ENCODE measurements at regions not wholly inside any gene's neighbourhood (a gene's known extent, or its start where the extent isn't known, plus 50 kb on each side); places are given as distances from the start of the nearest gene placed in this dataset.

- H3K36me3 ChIP-seq (ENCODE audit: control insufficient read depth, insufficient read depth, low read length): no peaks in the 10 kb centered on the region
- H3K27ac Mint-ChIP-seq: no peak overlapping the region
- H3K36me3 Mint-ChIP-seq: no peaks in the 10 kb centered on the region
- H3K9me3 Mint-ChIP-seq: no peaks in the 10 kb centered on the region
- no peaks in the 10 kb centered on the region for H3K9me3 ChIP-seq (ENCODE audit: control insufficient read depth, insufficient read depth, low read length)
- ATAC-seq (no peak), DNase-seq (no peak)
- H3K27me3 Mint-ChIP-seq (ENCODE audit: low read depth in 2 of 2): no peaks in the 10 kb centered on the region
- H3K27ac ChIP-seq (ENCODE audit: low read length): no peak overlapping the region
- TF ChIP-seq, protein P1, sequence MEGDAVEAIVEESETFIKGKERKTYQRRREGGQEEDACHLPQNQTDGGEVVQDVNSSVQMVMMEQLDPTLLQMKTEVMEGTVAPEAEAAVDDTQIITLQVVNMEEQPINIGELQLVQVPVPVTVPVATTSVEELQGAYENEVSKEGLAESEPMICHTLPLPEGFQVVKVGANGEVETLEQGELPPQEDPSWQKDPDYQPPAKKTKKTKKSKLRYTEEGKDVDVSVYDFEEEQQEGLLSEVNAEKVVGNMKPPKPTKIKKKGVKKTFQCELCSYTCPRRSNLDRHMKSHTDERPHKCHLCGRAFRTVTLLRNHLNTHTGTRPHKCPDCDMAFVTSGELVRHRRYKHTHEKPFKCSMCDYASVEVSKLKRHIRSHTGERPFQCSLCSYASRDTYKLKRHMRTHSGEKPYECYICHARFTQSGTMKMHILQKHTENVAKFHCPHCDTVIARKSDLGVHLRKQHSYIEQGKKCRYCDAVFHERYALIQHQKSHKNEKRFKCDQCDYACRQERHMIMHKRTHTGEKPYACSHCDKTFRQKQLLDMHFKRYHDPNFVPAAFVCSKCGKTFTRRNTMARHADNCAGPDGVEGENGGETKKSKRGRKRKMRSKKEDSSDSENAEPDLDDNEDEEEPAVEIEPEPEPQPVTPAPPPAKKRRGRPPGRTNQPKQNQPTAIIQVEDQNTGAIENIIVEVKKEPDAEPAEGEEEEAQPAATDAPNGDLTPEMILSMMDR (IDR thresholded peaks at IDR 0.05): no peak
- no peak overlapping the region for H3K4me3 Mint-ChIP-seq
- H3K4me1 ChIP-seq (ENCODE audit: control insufficient read depth, insufficient read depth, low read length): no peaks in the 10 kb centered on the region
- no CpG with 5 or more reads among the region's 1 CpG for WGBS (ENCODE audit: insufficient coverage)
- H3K4me3 ChIP-seq (ENCODE audit: low read length): no peak overlapping the region
- no peaks in the 10 kb centered on the region for H3K4me1 Mint-ChIP-seq
- intact Hi-C loops (cut with micrococcal nuclease): no loop called here
- no peaks in the 10 kb centered on the region for H3K27me3 ChIP-seq (ENCODE audit: control insufficient read depth, insufficient read depth, low read length)
Observed at GRCh38 chr15:79373113-79373512, 59.0 kb upstream of the MINAR1 start.

GRCh38 chr15:79373728-79374127 lies 58.4 kb upstream of the MINAR1 start:
- H3K4me1 Mint-ChIP-seq: no peaks in the 10 kb centered on the region
- Histone ChIP-seq H3K27me3 (ENCODE audit: control insufficient read depth, insufficient read depth, low read length) (no peaks in the 10 kb centered on the region), H3K36me3 (ENCODE audit: control insufficient read depth, insufficient read depth, low read length) (no peaks in the 10 kb centered on the region), H3K27ac (ENCODE audit: low read length) (no peak overlapping the region), H3K9me3 (ENCODE audit: control insufficient read depth, insufficient read depth, low read length) (no peaks in the 10 kb centered on the region), H3K4me3 (ENCODE audit: low read length) (no peak overlapping the region), H3K4me1 (ENCODE audit: control insufficient read depth, insufficient read depth, low read length) (no peaks in the 10 kb centered on the region)
- H3K9me3 Mint-ChIP-seq: no peaks in the 10 kb centered on the region
- ATAC-seq: no peak
- intact Hi-C loops (cut with micrococcal nuclease): no loop called here
- no peaks in the 10 kb centered on the region for H3K36me3 Mint-ChIP-seq
- no peak for DNase-seq
- no peak overlapping the region for H3K27ac Mint-ChIP-seq
- TF ChIP-seq, protein P1 (IDR thresholded peaks at IDR 0.05): no peak
- no peak overlapping the region for H3K4me3 Mint-ChIP-seq
- H3K27me3 Mint-ChIP-seq (ENCODE audit: low read depth in 2 of 2): no peaks in the 10 kb centered on the region
- WGBS (ENCODE audit: insufficient coverage): 79% methylated on average over 2 of the region's 2 CpGs

GRCh38 chr15:79376383-79376782 lies 55.8 kb upstream of the MINAR1 start:
- Mint-ChIP-seq H3K36me3 (no peaks in the 10 kb centered on the region), H3K9me3 (no peaks in the 10 kb centered on the region)

More at GRCh38 chr15:79376383-79376782, 55.8 kb upstream of the MINAR1 start:
- H3K27ac ChIP-seq (ENCODE audit: low read length): no peak overlapping the region
- intact Hi-C loops (cut with micrococcal nuclease): no loop called here
- Mint-ChIP-seq H3K27ac (no peak overlapping the region), H3K4me1 (peaks cover 0 to 5% of the 10 kb centered on the region in 2 donors), H3K4me3 (no peak overlapping the region), H3K27me3 (ENCODE audit: low read depth in 2 of 2) (no peaks in the 10 kb centered on the region)
- H3K9me3 ChIP-seq (ENCODE audit: control insufficient read depth, insufficient read depth, low read length): no peaks in the 10 kb centered on the region
- WGBS (ENCODE audit: insufficient coverage): 88% methylated on average over 1 of the region's 3 CpGs
- H3K4me3 ChIP-seq (ENCODE audit: low read length): no peak overlapping the region
- no peaks in the 10 kb centered on the region for H3K36me3 ChIP-seq (ENCODE audit: control insufficient read depth, insufficient read depth, low read length)
- no peak for ATAC-seq
- no peaks in the 10 kb centered on the region for H3K4me1 ChIP-seq (ENCODE audit: control insufficient read depth, insufficient read depth, low read length)
- TF ChIP-seq, protein P1 (IDR thresholded peaks at IDR 0.05): no peak
- no peak for DNase-seq
- no peaks in the 10 kb centered on the region for H3K27me3 ChIP-seq (ENCODE audit: control insufficient read depth, insufficient read depth, low read length)

All from natural killer cell (primary cell).